Caco-2 (cell line): ENCODE measurements at regions not wholly inside any gene's neighbourhood (a gene's known extent, or its start where the extent isn't known, plus 50 kb on each side); places are given as distances from the start of the nearest gene placed in this dataset.

ENCODE experiments used
- BruUV-seq: library from RNA; stranded (reverse); fragments of 400-500 nt; replicated peaks from 2 replicates; lab custom pipeline; 2021; lab: Mats Ljungman, UMichigan
- CTCF ChIA-PET: fragments of 300-600 bp; sonication (Branson Sonifier 250); formaldehyde crosslinking; loops from one replicate; lab custom pipeline; 2022; ENCODE audit warnings: antibody characterized with exemption; lab: Charles Lee
- POLR2A ChIA-PET: fragments of 300-600 bp; sonication (Branson Sonifier 250); formaldehyde crosslinking; loops from one replicate; lab custom pipeline; 2022; ENCODE audit warnings: antibody characterized with exemption; lab: Charles Lee
- DNase-seq, 2 experiments: peaks; one replicate each; pipeline versions ENCODE4 v3.0.0 to v3.0.0-alpha.2; 2020 to 2022
- H3K27me3 ChIP-seq: replicated peaks from 2 replicates; pipeline ENCODE4 v1.6.0; 2011; ENCODE audit warnings: low read length; ENCODE audit not compliant: control insufficient read depth, insufficient read depth
- H3K36me3 ChIP-seq: 2 replicates; pipeline ENCODE4 v1.5.1; 2011; ENCODE audit warnings: low read length; ENCODE audit not compliant: control insufficient read depth, insufficient read depth
- H3K4me1 ChIP-seq: fragments of 250-450 bp; sonication (Bioruptor Pico); 2 replicates; pipeline ENCODE4 v1.5.1; 2020; ENCODE audit warnings: mild to moderate bottlenecking
- H3K4me3 ChIP-seq: 2 replicates; pipeline ENCODE4 v1.5.1; 2011; ENCODE audit warnings: low read depth, mild to moderate bottlenecking, control low read depth, low read length
- H3K9me3 ChIP-seq: fragments of 250-450 bp; sonication (Bioruptor Pico); 2 replicates; pipeline ENCODE4 v1.5.1; 2020; ENCODE audit warnings: mild to moderate bottlenecking, moderate library complexity
- H3K27ac Mint-ChIP-seq: one replicate; pipeline ENCODE4 v1.8.0; 2022; ENCODE audit warnings: mixed read lengths; ENCODE audit not compliant: unreplicated experiment
- H3K27me3 Mint-ChIP-seq: one replicate; pipeline ENCODE4 v1.8.0; 2022; ENCODE audit warnings: mixed read lengths; ENCODE audit not compliant: insufficient read depth, unreplicated experiment
- H3K36me3 Mint-ChIP-seq: one replicate; pipeline ENCODE4 v1.8.0; 2022; ENCODE audit warnings: mild to moderate bottlenecking, mixed read lengths; ENCODE audit not compliant: insufficient read depth, unreplicated experiment
- H3K4me1 Mint-ChIP-seq: one replicate; pipeline ENCODE4 v1.8.0; 2022; ENCODE audit warnings: low read depth, mixed read lengths; ENCODE audit not compliant: unreplicated experiment
- H3K4me3 Mint-ChIP-seq: one replicate; pipeline ENCODE4 v1.8.0; 2022; ENCODE audit warnings: mild to moderate bottlenecking, moderate library complexity, mixed read lengths; ENCODE audit not compliant: unreplicated experiment
- H3K9me3 Mint-ChIP-seq: one replicate; pipeline ENCODE4 v1.8.0; 2022; ENCODE audit warnings: mixed read lengths; ENCODE audit not compliant: unreplicated experiment
- intact Hi-C: fragments of 100-400 bp; cut with micrococcal nuclease; formaldehyde crosslinking; loops from one replicate; pipeline ENCODE4 v1.10.0; 2022; ENCODE audit not compliant: unreplicated experiment
- TF ChIP-seq, protein P1 (sequence below), 2 experiments: fragments of 200-600 bp in 1 of 2; IDR thresholded peaks; 1 replicate in 1 of 2; 2 replicates in 1 of 2; pipeline versions ENCODE4 v1.5.1 to v1.8.0; 2011 to 2022; ENCODE audit warnings: antibody characterized with exemption in 1 of 2, control low read depth in 1 of 2, inconsistent platforms in 1 of 2, low read depth in 1 of 2, low read length in 1 of 2, mild to moderate bottlenecking in 1 of 2, moderate library complexity in 1 of 2; ENCODE audit not compliant: insufficient read depth in 1 of 2, severe bottlenecking in 1 of 2, unreplicated experiment in 1 of 2

GRCh38 chr13:33556828-33557227, 261.1 kb upstream of the RFC3 start:
- Mint-ChIP-seq H3K36me3 (no peaks in the 10 kb centered on the region), H3K4me3 (no peak overlapping the region), H3K27ac (no peak overlapping the region), H3K9me3 (no peaks in the 10 kb centered on the region), H3K4me1 (no peaks in the 10 kb centered on the region), H3K27me3 (peaks cover 3% of the 10 kb centered on the region)
- no peaks in the 10 kb centered on the region for H3K36me3 ChIP-seq
- no peaks in the 10 kb centered on the region for H3K4me1 ChIP-seq
- CTCF ChIA-PET, result no interaction called here
- TF ChIP-seq, protein P1, sequence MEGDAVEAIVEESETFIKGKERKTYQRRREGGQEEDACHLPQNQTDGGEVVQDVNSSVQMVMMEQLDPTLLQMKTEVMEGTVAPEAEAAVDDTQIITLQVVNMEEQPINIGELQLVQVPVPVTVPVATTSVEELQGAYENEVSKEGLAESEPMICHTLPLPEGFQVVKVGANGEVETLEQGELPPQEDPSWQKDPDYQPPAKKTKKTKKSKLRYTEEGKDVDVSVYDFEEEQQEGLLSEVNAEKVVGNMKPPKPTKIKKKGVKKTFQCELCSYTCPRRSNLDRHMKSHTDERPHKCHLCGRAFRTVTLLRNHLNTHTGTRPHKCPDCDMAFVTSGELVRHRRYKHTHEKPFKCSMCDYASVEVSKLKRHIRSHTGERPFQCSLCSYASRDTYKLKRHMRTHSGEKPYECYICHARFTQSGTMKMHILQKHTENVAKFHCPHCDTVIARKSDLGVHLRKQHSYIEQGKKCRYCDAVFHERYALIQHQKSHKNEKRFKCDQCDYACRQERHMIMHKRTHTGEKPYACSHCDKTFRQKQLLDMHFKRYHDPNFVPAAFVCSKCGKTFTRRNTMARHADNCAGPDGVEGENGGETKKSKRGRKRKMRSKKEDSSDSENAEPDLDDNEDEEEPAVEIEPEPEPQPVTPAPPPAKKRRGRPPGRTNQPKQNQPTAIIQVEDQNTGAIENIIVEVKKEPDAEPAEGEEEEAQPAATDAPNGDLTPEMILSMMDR (IDR thresholded peaks at IDR 0.05; ENCODE audit: insufficient read depth in 1 of 2, low read depth in 1 of 2, low read length in 1 of 2, severe bottlenecking in 1 of 2, unreplicated experiment in 1 of 2), result no peak
- H3K9me3 ChIP-seq, result no peaks in the 10 kb centered on the region
- POLR2A ChIA-PET, result no interaction called here
- intact Hi-C loops, result no loop called here
- BruUV-seq, result no TSS peak
- DNase-seq, result no peak
- H3K27me3 ChIP-seq, result no peaks in the 10 kb centered on the region
- H3K4me3 ChIP-seq, result no peak overlapping the region

GRCh38 chr13:33560726-33561125, 257.2 kb upstream of the RFC3 start:
- BruUV-seq, result no TSS peak
- peaks cover 7% of the 10 kb centered on the region for H3K27me3 Mint-ChIP-seq
- H3K27ac Mint-ChIP-seq, result no peak overlapping the region
- TF ChIP-seq, protein P1 (IDR thresholded peaks at IDR 0.05; ENCODE audit: insufficient read depth in 1 of 2, low read depth in 1 of 2, low read length in 1 of 2, severe bottlenecking in 1 of 2, unreplicated experiment in 1 of 2), result no peak
- CTCF ChIA-PET, result no interaction called here
- no peaks in the 10 kb centered on the region; the same call in 1 of the 2 replicates for H3K9me3 ChIP-seq
- POLR2A ChIA-PET, result no interaction called here
- no peak overlapping the region for H3K4me3 Mint-ChIP-seq
- H3K27me3 ChIP-seq, result no peaks in the 10 kb centered on the region
- intact Hi-C loops, result no loop called here
- H3K9me3 Mint-ChIP-seq, result no peaks in the 10 kb centered on the region
- no peaks in the 10 kb centered on the region for H3K4me1 ChIP-seq
- no peaks in the 10 kb centered on the region for H3K4me1 Mint-ChIP-seq
- no peak for DNase-seq
- no peaks in the 10 kb centered on the region for H3K36me3 ChIP-seq
- no peaks in the 10 kb centered on the region for H3K36me3 Mint-ChIP-seq
- no peak overlapping the region for H3K4me3 ChIP-seq

- Mint-ChIP-seq H3K9me3 (no peaks in the 10 kb centered on the region), H3K36me3 (no peaks in the 10 kb centered on the region), H3K27ac (no peak overlapping the region), H3K27me3 (peaks cover 7% of the 10 kb centered on the region), H3K4me3 (no peak overlapping the region), H3K4me1 (no peaks in the 10 kb centered on the region)
- POLR2A ChIA-PET, result no interaction called here
- Histone ChIP-seq H3K9me3 (no peaks in the 10 kb centered on the region; the same call in 1 of the 2 replicates), H3K4me3 (no peak overlapping the region), H3K36me3 (no peaks in the 10 kb centered on the region), H3K27me3 (no peaks in the 10 kb centered on the region), H3K4me1 (no peaks in the 10 kb centered on the region)
- intact Hi-C loops, result no loop called here
- no peak for DNase-seq
- no TSS peak for BruUV-seq
- TF ChIP-seq, protein P1 (IDR thresholded peaks at IDR 0.05; ENCODE audit: insufficient read depth in 1 of 2, low read depth in 1 of 2, low read length in 1 of 2, severe bottlenecking in 1 of 2, unreplicated experiment in 1 of 2), result no peak
- CTCF ChIA-PET, result no interaction called here
Measured at GRCh38 chr13:33561627-33562026, 256.3 kb upstream of the RFC3 start.
